ENCODE measurements at regions not wholly inside any gene's neighbourhood (a gene's known extent, or its start where the extent isn't known, plus 50 kb on each side); places are given as distances from the start of the nearest gene placed in this dataset.

DNA sequence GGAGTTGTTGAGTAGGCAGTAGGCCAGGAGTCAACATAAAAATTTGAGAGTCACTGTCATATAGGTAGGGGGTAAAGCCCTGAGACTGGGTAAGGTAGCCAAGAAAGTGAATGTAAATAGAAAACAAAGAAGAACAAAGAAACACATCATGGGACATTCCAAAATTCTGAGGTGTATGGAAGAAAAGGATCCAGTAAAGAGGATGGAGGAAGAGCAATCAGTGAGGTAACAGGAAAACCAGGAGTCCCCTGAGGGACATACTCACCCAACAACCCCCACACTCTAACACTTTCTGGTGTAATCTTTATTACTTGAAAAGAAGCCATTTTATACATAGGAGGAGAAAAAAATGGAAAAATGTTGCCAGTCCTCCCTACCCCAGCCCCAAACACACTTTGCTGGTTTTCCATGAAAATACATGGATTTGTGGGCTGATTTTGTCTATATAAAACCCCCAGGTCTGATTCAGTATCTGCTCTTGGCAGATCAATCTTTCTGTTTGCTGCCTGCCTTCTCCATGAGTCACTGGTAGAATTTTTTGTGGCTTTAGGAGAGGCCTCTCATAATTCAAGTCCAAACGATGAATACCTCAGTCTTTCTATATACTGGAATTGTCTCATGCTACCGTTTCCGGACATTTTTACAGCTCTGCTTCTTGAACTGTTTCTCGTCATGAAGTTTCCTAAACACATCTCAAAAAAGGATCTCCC lies 271.4 kb upstream of the MAN1A1 start:
- intact Hi-C loops (cut with micrococcal nuclease): no loop called here

DNA sequence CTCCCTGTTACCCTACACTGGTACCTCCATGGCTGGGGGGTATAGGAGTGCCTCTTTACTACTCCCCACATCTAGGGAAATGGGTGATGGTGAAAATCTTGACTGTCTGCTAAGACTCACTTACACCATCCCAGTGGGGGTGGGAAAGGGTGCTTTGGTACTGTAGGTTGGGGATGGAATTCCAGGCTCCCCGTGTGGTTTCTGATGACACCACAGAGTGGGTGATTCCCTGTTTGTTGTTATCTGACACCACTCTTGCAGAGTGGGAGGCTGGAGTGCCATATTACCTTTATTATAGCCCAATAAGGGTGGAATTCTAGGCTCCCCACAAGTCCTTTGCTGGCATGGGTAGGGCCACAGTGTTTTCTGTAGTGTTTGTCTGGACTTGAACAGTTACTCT lies 264.6 kb upstream of the MAN1A1 start:
- intact Hi-C loops (cut with micrococcal nuclease): no loop called here

DNA sequence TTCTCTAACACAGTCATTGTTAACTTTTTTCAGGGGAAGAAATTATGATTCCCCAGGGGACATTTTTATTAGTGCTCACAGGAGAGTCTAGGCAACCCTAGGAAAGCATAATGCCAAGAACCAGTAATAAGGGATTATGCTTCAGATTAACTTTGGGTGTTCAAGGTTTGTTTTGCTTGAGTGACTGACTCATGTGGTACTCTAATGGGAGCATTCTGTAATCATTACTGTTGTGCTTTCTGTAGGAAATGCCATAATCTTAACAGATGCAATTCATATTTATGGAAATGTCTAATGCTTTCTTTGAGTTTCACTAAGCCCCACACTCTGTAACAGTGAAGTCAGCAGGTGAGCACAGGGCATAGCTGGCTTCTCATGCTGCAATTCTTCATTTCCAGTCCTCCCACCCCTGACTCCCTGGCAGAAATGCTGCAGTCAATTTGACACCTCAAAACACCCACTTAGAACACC lies 263.4 kb upstream of the MAN1A1 start:
- intact Hi-C loops (cut with micrococcal nuclease): no loop called here

DNA sequence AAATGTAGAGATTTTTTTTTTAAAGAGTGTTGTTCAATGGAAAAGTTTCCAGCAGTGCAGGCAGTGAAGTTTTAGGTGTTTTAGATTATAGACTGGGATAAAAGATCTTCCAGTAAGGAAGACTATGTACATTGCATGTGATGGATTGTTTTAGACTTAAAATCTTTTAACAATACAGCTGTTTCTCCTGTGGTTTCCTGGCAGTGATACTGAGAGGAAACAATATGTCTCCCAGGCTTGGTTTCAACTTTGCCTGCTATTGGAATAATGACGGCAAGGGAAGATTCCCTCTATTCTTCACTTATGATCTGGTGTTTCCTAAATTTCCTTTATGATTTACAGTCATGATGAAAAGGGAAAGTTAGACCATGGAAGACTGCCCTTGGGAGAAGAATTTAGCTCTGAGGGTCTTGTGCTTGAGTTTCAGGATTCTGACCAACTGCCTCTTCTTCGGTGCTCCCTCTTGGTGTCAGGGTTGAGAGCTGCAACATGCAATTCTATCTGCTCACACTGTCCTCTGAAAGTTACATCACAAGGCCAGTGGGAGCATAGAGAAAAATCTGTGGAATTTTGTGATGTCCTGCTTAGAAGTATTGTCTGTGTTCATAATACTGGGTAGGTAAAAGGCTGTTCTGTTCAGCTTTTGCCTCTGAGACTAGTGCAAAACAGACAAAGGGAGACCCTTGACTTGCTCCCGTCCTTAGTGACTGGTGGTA lies 262.8 kb upstream of the MAN1A1 start:
- intact Hi-C loops (cut with micrococcal nuclease): no loop called here

DNA sequence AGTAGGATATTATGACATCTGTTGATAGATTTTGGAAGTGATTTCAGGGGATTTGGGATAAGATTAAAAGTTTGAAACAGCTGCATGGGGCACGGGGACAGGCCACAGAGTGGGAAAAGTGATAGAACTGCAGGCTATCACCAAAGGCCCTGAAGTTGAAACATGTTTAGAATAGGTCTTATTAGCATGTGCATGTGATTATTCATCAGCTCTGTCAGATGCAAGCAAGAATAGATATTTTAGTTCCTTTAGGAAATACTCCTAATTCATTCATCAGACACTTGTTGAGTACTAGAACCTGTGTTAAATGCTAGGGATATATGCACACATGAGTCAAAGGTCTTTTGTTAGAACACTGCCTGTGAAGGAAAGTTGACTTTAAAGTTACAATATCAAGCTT lies 261.2 kb upstream of the MAN1A1 start:
- intact Hi-C loops (cut with micrococcal nuclease): no loop called here

DNA sequence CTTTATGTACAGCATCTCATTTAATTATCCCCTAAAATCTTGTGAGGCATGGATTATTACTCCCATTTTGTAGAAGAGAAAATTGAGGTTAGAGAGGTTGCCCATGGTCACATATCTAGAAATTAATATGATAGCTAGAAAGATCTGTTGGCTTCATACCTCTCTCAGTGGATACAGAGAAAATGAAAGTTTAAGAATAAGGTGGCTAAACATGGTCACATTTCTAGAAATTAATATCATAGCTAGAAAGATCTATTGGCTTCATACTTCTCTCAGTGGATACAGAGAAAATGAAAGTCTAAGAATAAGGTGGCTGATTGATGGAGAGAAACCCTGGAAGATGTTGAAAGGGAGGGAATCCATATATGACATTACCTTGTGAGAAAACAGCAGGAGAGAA lies 260.7 kb upstream of the MAN1A1 start:
- intact Hi-C loops (cut with micrococcal nuclease): no loop called here

DNA sequence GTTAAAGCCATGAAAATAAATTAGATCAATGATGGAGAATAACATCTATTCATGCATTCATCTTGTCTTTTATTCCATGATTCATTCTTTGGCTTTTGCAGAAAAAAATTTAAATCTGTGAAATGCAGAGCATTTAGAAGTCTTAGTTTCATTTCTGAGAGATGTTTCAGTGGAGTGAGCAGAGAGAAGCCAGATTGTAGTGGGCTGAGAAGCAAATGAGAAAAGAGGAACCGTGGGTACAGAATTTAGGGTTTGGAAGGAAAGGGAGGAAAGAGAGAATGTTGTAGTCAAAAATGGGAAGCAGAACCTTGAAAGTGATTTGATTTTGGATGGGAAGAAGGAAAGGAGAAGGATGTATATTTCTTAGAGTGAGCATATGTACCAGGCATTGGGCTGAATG lies 260.3 kb upstream of the MAN1A1 start:
- intact Hi-C loops (cut with micrococcal nuclease): no loop called here

DNA sequence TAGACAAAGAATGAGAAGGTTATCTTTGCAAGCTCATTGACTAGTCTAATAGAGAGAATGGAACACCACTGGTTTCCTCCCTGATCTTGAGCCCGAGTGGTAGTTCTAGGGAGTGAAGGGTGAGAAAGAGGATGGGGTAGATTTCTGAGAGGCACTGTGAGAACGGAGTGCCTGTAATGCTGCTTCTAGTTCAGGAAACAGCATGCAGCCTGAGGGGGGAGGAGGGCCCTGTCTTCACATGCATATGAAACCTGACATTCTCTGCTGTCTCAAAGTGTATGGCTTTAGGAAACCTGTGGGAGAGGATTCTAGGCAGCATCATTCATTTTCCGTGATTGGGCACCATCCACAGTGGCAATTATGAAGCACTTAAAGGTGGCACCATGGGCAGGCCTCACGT lies 259.4 kb upstream of the MAN1A1 start:
- intact Hi-C loops (cut with micrococcal nuclease): no loop called here

DNA sequence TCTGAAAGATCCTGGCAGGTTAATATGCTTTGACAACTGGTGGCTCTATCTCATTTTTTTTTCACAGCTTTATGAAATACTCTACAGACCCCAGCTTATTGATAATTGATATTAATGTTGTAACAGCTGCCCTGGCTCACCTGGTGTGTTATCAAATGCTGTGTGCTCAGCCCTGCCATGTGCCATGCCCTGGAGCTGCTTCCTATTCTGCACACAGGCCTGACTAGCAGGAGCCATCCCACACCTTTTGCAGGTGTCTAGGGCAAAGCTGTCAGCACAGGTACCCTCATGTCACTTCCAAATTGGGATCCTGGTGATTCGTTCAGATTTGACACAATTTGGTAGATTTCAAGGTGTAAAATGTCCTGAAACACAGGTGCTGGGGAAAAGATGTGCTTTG lies 254.6 kb upstream of the MAN1A1 start:
- intact Hi-C loops (cut with micrococcal nuclease): no loop called here

DNA sequence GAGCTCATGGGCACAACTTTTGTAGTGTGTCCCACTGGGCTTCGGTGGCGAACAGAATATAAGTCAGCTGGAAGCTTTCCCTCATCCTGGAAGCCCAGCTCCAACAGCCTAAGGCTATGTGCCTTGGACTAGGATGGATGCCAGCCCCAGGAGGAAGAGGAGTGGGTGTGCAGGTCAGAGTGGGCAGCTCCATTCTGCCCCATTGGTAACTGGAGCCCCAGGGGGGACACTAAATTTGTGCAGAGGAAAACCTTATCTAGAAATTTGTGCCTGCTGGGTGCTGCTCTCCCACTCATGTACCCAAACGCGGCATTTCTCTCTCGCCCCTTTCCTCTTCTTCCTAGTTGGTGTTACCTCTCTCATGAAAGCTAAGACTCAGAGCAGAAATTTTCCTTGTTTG lies 253.9 kb upstream of the MAN1A1 start:
- intact Hi-C loops (cut with micrococcal nuclease): no loop called here

DNA sequence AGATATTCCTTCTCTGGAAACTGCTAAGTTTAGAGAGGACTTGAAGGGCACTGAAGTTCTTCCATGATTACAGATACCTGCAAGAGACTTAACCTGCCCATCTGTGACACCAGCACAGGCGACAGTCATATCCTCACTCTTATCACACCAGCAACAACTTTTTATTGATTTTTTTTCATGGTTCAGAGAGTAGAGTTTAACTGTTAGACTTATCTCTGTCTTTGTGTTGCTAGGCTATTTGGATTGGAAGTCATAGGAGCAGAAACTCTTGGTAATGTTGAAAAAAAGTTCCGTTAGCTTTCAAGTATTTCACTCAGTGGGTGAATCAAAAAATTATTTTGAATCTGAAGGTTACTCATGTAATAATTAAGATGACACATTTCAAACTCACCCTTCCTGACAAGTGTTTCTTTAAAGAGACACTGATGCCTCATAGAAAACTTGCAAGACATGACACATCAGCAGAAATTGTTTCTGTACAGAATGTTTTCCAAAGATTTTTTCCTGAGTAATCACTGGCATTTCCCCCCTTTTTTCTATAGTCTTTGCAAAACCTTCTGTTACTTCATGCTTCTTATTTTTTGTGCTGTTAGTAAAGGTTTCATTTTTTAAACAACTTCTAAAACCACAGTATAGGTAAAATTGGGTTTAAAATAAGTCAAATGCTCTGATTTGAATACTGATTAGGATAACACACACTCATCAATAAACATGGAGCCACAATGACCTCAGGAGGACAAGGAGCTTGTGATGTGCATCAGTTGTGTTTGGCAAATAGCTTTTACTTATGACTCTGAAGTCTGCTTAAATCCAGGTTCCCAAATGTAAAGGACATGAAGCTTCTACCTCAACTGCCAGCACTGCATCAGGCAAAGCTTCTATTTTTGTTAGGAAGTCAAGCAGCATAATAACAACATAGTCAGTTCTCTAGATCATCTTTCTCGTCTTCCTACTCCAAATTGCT lies 252.9 kb upstream of the MAN1A1 start:
- intact Hi-C loops (cut with micrococcal nuclease): no loop called here

DNA sequence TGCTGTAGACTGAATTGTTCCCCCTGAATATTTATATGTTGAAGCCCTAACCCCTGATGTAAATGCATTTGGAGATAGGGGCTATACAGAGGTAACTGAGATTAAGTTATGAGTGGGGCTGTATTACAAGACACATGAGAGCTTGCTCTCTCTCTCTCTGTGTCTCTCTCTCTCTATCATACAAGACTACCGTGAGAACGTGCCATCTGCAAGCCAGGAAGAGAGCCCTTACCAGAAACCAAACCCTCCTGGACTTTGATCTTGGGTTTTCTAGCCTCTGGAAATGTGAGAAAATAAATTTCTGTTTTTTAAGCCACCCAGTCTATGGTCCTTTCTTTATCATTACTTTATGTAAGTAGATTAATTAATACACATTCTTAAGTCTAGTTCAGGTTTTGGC lies 249.3 kb upstream of the MAN1A1 start:
- intact Hi-C loops (cut with micrococcal nuclease): no loop called here

DNA sequence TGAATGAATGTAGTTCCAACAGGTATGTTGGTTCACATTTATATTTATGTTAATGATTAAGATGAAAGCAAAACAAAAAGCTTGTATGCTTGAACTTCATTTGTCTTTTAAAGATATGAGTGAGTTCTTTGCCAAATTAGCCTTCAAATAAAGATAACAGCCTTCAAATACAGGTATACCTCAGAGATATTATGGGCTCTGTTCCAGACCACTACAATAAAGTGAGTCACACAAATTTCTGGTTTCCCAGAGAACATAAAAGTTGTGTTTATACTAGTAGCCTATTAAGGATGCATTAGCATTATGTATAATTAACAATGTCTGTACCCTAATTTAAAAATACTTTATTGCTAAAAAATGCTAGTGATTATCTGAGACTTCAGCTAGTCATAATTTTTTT lies 245.3 kb upstream of the MAN1A1 start:
- intact Hi-C loops (cut with micrococcal nuclease): no loop called here

DNA sequence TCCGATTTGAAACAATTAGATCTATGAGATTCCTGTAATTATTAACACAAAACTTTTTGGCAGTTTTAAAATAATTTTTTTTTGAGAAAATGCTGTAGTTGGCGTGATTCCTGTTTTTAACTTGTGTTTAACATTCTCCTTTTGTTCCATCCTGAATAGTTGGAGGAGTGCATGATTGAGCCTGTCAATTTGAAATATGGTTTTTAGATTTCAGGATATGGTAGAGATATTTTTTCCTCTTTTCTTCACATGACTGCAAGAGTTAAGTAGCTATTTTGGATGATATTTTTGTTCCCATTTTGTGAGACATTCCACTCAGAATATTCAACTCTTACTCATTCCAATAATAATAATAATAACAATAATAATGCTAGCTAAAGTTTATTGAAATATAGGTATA lies 241.7 kb upstream of the MAN1A1 start:
- intact Hi-C loops (cut with micrococcal nuclease): no loop called here

DNA sequence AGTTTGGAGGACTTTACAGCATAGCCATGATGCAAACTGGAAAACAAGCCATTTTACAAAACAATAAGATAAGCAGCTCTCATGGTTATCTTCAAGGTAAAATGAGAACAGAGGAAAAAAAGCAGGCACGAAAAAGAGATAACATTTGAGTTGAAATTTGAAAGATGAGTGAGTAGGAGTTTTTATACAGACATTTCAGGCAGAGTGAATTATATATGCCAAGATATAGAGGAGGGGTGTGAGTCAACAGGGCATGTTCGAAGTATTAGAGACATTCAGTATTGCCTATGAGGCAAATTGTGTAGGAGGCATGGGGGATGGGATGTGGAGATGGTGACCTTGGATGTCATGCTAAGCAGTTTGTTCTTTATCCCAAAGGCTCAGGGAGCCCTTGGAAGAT lies 240.5 kb upstream of the MAN1A1 start:
- intact Hi-C loops (cut with micrococcal nuclease): no loop called here

DNA sequence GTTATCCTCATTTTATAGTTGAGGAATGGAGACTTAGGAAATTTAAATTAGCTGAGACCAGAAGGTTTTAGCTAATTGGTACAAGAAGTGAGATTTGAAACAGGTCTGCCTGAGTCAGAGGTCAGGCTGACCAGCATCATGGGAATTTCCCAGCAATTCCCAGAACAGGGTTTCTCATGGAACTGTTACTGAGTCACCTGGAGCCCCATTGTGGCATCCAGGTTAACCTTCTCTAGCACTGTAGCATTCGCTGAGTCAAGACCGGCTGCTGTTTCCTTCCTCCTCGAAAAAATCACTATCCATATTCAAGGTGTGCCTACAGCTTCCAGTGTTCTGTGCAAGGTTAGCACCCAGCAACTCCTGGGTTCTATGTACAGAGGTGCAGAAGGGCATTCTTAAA lies 238.0 kb upstream of the MAN1A1 start:
- intact Hi-C loops (cut with micrococcal nuclease): loop anchor here (10.0 kb wide), 1 partner anchor 233 kb away; no protein-coding TSS in a partner anchor

DNA sequence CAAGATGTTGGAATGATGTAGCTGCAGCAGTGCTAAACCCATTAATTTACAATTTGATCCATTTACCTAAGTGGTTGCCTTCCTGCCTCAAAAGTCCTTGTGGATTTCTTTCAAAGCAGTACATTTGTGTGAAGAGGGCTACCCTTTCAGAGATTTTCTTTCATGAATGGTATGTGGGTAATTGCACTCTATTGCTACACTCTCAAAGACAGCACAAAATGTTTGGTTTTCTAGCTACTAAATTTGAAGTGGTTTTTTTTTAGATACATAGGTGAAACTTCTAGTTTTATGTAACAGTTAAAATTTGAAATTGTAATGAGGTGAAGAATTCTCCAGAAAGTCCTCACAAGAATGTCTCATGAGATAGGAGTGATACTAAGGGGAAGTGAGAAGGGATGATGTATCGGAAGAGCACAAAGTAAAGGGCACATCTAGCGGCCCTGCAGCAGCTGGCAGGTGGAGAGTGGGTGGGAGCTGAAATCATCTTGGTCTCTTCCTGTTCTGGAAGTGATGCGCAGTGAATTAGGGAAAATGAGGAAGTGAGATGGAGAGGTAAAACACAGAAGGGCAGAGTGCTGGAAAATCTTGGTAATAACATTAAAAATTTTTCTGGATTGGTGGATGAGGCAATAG lies 236.8 kb upstream of the MAN1A1 start:
- intact Hi-C loops (cut with micrococcal nuclease): loop anchor here (10.0 kb wide), 1 partner anchor 232 kb away; no protein-coding TSS in a partner anchor

DNA sequence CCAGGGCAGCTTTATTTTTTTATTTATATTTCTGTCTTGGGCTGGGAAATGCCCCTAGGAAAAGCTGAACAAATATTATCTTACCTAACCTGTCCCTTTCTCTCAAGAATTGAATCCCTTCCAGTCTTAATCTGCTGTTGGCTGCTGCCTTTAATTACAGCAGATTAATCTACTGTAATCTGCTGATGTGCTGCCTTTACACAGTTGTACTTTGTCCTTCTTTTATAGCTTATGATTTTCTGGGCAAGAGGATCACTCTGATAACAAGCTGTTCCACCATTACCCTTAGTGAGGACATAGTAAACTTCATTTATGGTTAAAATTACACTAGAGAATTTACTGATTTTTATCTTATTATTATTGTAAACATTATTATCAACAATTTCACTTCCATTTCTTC lies 234.5 kb upstream of the MAN1A1 start:
- intact Hi-C loops (cut with micrococcal nuclease): loop anchor here (10.0 kb wide), 1 partner anchor 229 kb away; no protein-coding TSS in a partner anchor

DNA sequence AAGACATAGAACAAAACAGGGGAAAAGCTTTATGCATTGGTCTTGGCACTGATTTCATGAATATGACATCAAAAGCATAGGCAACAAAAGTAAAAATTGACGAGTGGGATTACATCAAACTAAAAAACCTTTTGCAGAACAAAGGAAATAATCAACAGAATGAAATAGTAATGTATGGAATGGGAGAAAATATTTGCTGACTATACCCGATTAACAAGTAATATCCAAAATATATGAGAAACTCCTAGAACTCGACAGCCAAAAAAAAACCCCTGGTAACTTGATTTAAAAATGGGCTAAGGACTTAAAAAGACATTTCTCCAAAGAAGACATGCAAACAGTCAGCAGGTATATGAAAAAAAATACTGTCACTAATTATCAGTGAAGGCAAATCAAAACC lies 231.7 kb upstream of the MAN1A1 start:
- intact Hi-C loops (cut with micrococcal nuclease): loop anchor here (10.0 kb wide), 1 partner anchor 226 kb away; no protein-coding TSS in a partner anchor

DNA sequence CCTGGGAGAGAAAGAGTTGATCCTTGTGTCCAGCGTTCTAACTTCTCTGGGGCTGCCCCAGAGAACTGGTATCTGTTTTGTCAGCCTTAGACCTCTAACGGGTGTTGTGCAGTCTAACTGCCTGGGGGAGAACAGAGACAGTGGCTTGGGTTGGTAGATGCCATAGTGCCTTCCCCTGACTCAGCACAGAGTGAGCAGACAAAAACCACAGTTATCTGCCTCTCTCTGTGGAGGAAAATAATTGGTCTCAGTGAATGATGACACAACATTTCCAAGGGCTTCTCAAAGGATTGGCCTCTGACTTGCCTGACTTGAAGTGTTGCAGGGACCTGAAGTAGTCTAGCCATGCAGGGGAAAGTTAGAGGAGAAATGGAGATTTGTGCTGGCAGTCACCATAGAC lies 226.2 kb upstream of the MAN1A1 start:
- intact Hi-C loops (cut with micrococcal nuclease): no loop called here

DNA sequence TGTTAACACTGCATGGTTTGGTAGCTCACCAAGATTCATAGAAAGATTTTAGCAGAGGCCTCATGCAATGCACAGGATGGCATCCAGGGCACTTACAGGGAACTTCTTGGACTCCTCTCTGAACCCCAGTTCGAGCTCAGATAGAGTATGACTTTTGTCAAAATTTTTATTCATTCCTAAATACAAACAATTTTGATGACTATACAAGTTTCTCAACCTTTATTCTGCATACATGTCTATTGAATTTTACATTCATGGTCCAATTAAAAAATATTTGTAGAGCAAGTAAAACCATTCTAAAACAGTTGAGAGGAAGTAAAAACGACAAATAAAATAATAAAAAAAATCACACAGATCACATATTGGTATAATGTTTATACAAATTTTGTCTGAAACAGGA lies 219.0 kb upstream of the MAN1A1 start:
- intact Hi-C loops (cut with micrococcal nuclease): no loop called here
